ENCODE measurements at regions not wholly inside any gene's neighbourhood (a gene's known extent, or its start where the extent isn't known, plus 50 kb on each side); places are given as distances from the start of the nearest gene placed in this dataset.

DNA sequence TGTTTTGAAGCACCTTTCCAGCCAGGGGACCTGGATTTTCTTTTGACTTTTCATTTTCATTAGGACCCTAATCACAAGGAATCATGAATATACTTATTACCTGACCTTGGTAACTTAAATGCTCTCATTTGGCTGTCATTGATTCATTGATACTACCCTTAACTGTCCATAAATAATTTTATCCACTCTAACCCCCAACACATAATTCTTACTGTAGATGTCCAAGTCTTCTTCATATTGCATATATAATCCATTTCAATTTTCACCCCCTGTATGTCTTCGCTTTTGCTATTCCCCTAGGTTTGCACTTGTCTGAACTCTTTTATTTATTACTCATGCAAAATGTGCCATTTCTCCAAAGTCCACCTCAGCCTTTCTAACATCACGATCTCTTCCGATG, 602.9 kb downstream of the MMUT start:
- H3K36me3 Mint-ChIP-seq (ENCODE audit: low read depth): no peaks in the 10 kb centered on the region
- H3K4me3 Mint-ChIP-seq (ENCODE audit: unreplicated experiment): no peak overlapping the region
- H3K4me1 Mint-ChIP-seq (ENCODE audit: low read depth): no peaks in the 10 kb centered on the region
- H3K27ac Mint-ChIP-seq (ENCODE audit: unreplicated experiment): no peak overlapping the region
- H3K9me3 Mint-ChIP-seq (ENCODE audit: low read depth): peaks cover 9% of the 10 kb centered on the region
- DNase-seq (ENCODE audit: low spot score): no peak
- peaks cover 4% of the 10 kb centered on the region for H3K27me3 Mint-ChIP-seq (ENCODE audit: low read depth)
- no peak for TF ChIP-seq CTCF (IDR thresholded peaks at IDR 0.05)

GRCh38 chr6:48859562-48860123, 603.4 kb downstream of the MMUT start:
- Mint-ChIP-seq H3K9me3 (ENCODE audit: low read depth) (peaks cover 9% of the 10 kb centered on the region), H3K4me1 (ENCODE audit: low read depth) (no peaks in the 10 kb centered on the region), H3K27ac (ENCODE audit: unreplicated experiment) (no peak overlapping the region), H3K27me3 (ENCODE audit: low read depth) (peaks cover 4% of the 10 kb centered on the region), H3K36me3 (ENCODE audit: low read depth) (no peaks in the 10 kb centered on the region), H3K4me3 (ENCODE audit: unreplicated experiment) (no peak overlapping the region)
- no peak for DNase-seq (ENCODE audit: low spot score)
- TF ChIP-seq CTCF (IDR thresholded peaks at IDR 0.05): no peak

GRCh38 chr6:48845219-48845618, 617.8 kb downstream of the MMUT start:
- H3K36me3 Mint-ChIP-seq (ENCODE audit: low read depth): peaks cover 5% of the 10 kb centered on the region
- no peak for DNase-seq (ENCODE audit: low spot score)
- no peak overlapping the region for H3K27ac Mint-ChIP-seq (ENCODE audit: unreplicated experiment)
- H3K9me3 Mint-ChIP-seq (ENCODE audit: low read depth): peaks cover 34% of the 10 kb centered on the region
- H3K4me1 Mint-ChIP-seq (ENCODE audit: low read depth): no peaks in the 10 kb centered on the region
- peaks cover 3% of the 10 kb centered on the region for H3K27me3 Mint-ChIP-seq (ENCODE audit: low read depth)
- no peak for TF ChIP-seq CTCF (IDR thresholded peaks at IDR 0.05)
- no peak overlapping the region for H3K4me3 Mint-ChIP-seq (ENCODE audit: unreplicated experiment)

DNA sequence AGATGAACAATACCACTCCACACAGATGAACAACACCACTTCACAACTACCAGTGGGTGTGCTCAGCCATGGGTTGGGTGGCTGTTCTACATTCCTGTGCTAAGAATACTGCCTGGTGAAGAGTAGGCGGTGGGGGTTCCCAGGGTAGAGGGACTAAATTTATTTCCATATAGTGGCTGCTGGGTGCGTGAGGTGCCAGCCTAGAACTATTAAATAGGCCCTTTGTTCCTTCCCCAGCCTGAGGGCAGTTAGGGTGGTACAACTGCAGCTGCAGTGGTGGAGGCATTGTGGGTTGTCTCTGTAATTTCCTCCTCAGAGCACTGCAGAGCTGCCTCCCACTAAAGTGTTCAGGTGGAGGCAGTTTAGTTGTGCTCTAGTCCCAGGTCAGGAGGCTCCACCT, 618.4 kb downstream of the MMUT start:
- H3K27ac Mint-ChIP-seq (ENCODE audit: unreplicated experiment): no peak overlapping the region
- no peaks in the 10 kb centered on the region for H3K4me1 Mint-ChIP-seq (ENCODE audit: low read depth)
- H3K9me3 Mint-ChIP-seq (ENCODE audit: low read depth): peaks cover 38% of the 10 kb centered on the region
- H3K27me3 Mint-ChIP-seq (ENCODE audit: low read depth): peaks cover 3% of the 10 kb centered on the region
- H3K36me3 Mint-ChIP-seq (ENCODE audit: low read depth): peaks cover 7% of the 10 kb centered on the region
- TF ChIP-seq CTCF (IDR thresholded peaks at IDR 0.05): no peak
- H3K4me3 Mint-ChIP-seq (ENCODE audit: unreplicated experiment): no peak overlapping the region
- no peak for DNase-seq (ENCODE audit: low spot score)

DNA sequence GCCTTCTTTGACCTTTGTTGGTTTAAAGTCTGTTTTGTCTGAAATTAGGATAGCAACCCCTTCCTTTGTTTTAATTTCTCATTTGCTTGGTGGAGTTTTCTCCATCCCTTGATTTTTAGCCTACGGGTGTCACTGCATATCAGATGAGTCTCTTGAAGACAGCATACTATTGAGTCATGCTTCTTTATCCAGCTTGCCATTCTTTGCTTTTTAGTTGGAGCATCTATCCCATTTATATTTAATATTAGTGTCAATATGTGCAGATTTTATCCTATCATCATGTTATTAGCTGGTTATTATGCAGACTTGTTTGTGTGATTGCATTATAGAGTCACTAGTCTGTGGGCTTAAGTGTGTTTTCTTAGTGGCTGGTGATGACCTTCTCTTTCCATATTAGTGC, 622.2 kb downstream of the MMUT start:
- Mint-ChIP-seq H3K27ac (ENCODE audit: unreplicated experiment) (no peak overlapping the region), H3K36me3 (ENCODE audit: low read depth) (peaks cover 7% of the 10 kb centered on the region), H3K4me3 (ENCODE audit: unreplicated experiment) (no peak overlapping the region), H3K27me3 (ENCODE audit: low read depth) (no peaks in the 10 kb centered on the region), H3K4me1 (ENCODE audit: low read depth) (peaks cover 4% of the 10 kb centered on the region), H3K9me3 (ENCODE audit: low read depth) (peaks cover 40% of the 10 kb centered on the region)
- no peak for TF ChIP-seq CTCF (IDR thresholded peaks at IDR 0.05)
- DNase-seq (ENCODE audit: low spot score): no peak

Data from chondrocyte (in vitro differentiated cells).